ENCODE measurements at regions not wholly inside any gene's neighbourhood (a gene's known extent, or its start where the extent isn't known, plus 50 kb on each side); places are given as distances from the start of the nearest gene placed in this dataset.

GRCh38 chr4:3358656-3359055 is 65.8 kb downstream of the RGS12 start:
- no peak for TF ChIP-seq CTCF (conservative IDR thresholded peaks at IDR 0.05; ENCODE audit: low read depth, low read length)
- no peak overlapping the region for H3K4me3 ChIP-seq (ENCODE audit: low read depth, low read length)
- DNase-seq (ENCODE audit: low read depth): no peak

DNA sequence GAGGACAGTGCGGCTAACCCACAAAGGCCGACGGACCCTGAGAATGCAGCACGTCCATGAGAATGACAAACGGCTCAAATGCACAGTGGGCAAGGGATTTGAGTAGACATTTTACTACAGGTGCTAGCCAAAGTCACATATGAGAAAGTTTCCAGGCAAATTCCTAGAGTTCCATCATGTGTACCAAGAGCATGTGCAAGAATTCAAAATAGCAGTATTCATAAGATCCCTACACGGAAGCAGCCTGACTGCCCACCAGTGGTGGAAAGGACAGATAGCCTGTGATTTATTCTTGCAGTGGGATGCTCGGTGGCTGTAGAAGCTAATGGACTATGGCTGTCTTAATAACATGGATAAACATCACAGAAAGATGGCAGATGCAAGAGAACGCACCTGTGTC is 68.0 kb downstream of the RGS12 start:
- TF ChIP-seq CTCF (conservative IDR thresholded peaks at IDR 0.05; ENCODE audit: low read depth, low read length): no peak
- no peak overlapping the region for H3K4me3 ChIP-seq (ENCODE audit: low read depth, low read length)
- no peak for DNase-seq (ENCODE audit: low read depth)

- TF ChIP-seq CTCF (conservative IDR thresholded peaks at IDR 0.05; ENCODE audit: low read depth, low read length): no peak
- no peak overlapping the region for H3K4me3 ChIP-seq (ENCODE audit: low read depth, low read length)
- no peak for DNase-seq (ENCODE audit: low read depth)
Observed at GRCh38 chr4:3361406-3361805, 68.6 kb downstream of the RGS12 start.

DNA sequence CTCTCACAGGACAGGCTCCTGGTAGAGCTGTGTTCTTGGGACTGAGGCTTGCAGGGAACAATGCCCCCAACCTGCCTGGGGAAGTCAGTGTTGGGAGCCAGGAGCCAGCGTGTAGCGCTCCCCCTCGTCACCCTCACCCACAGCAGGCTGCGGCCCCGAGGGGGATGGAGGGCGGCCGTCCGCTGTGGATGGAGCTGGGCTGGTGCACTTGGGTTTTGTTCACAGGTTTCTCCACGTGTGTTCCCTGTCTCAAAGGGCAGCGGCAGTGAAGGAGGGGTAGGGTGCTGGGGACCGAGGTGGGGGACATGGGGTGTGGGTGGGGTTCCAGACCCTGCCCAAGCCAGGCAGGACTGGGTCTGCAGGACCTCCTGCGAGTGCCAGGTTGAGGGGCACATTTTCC is 69.1 kb downstream of the RGS12 start:
- TF ChIP-seq CTCF (conservative IDR thresholded peaks at IDR 0.05; ENCODE audit: low read depth, low read length): no peak
- H3K4me3 ChIP-seq (ENCODE audit: low read depth, low read length): no peak overlapping the region
- no peak for DNase-seq (ENCODE audit: low read depth)

DNA sequence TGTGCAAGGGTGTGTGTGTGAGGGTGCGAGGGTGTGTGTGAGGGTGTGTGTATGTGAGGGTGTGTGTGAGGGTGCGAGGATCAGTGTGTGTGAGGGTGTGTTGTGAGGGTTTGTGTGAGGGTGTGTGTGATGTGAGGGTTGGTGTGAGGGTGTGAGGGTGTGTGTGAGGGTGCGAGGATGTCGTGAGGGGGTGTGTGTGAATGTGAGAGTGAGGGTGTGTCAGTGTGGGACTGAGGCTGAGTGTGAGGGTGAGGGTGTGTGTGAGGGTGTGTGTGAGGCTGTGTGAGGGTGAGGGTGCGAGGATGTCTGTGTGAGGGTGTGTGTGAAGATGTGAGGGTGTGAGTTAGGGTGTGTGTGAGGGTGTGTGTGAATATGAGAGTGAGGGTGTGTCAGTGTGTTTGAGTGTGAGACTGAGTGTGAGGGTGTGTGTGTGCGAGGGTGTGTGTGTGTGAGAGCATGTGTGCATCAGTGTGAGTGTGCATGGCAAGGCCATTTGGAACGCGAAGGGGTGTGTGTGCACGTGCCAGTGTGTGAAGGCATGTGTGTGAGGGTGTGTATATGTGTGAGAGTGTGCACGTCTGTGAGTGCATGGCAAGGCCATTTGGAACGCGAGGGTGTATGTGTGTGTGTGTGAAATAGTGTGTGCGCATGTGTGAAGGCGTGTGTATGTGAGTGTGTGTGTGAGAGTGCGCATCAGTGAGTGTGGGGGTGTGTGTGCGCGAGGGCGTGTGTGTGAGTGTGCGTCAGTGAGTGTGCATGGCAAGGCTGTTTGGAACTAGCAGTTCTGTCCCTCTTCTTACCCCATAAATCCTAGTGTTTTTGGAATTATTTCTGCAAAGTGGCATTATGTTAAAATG is 69.8 kb downstream of the RGS12 start:
- DNase-seq (ENCODE audit: low read depth): no peak
- H3K4me3 ChIP-seq (ENCODE audit: low read depth, low read length): no peak overlapping the region
- TF ChIP-seq CTCF (conservative IDR thresholded peaks at IDR 0.05; ENCODE audit: low read depth, low read length): no peak

GRCh38 chr4:3363411-3364141 is 70.8 kb downstream of the RGS12 start:
- TF ChIP-seq CTCF (conservative IDR thresholded peaks at IDR 0.05; ENCODE audit: low read depth, low read length): no peak
- H3K4me3 ChIP-seq (ENCODE audit: low read depth, low read length): no peak overlapping the region
- no peak for DNase-seq (ENCODE audit: low read depth)

Measured in choroid plexus epithelial cell (primary cell).